Spleen (tissue), 7 donors: ENCODE measurements at regions not wholly inside any gene's neighbourhood (a gene's known extent, or its start where the extent isn't known, plus 50 kb on each side); places are given as distances from the start of the nearest gene placed in this dataset.

Experiments used
- POLR2A ChIP-seq, 3 donors: fragments of 450-650 bp; IDR thresholded peaks; one replicate each; pipeline ENCODE4 v1.5.1; 2017; ENCODE audit warnings: antibody characterized with exemption in 3 of 3, mild to moderate bottlenecking in 1 of 3
- POLR2AphosphoS5 ChIP-seq, 3 donors: sonication (generic); formaldehyde crosslinking; IDR thresholded peaks; one replicate each; pipeline ENCODE4 v1.5.1; 2017; ENCODE audit warnings: antibody characterized with exemption in 3 of 3
- TF ChIP-seq, protein P1 (sequence below), 11 experiments: fragments of 200-600 bp in 7 of 11; fragments of 450-650 bp in 4 of 11; sonication (generic) in 4 of 11; IDR thresholded peaks in 8 of 11; conservative IDR thresholded peaks in 3 of 11; 1 replicate in 7 of 11; 2 replicates in 4 of 11; pipeline versions ENCODE4 v1.4.0 to v1.8.0; 2016 to 2021; ENCODE audit warnings: antibody characterized with exemption in 11 of 11, inconsistent platforms in 4 of 11, mild to moderate bottlenecking in 1 of 11
- donor health status: DM: no; HTN: no; CAD: no; lungs with moderate emphysema.
- donor health status: DM: no; HTN: no; CAD: no.
- donor health status: DM: no; HTN: no; CAD: no.

GRCh38 chr2:62423883-62424458 lies 82.0 kb downstream of the TMEM17 start:
- TF ChIP-seq, protein P1, sequence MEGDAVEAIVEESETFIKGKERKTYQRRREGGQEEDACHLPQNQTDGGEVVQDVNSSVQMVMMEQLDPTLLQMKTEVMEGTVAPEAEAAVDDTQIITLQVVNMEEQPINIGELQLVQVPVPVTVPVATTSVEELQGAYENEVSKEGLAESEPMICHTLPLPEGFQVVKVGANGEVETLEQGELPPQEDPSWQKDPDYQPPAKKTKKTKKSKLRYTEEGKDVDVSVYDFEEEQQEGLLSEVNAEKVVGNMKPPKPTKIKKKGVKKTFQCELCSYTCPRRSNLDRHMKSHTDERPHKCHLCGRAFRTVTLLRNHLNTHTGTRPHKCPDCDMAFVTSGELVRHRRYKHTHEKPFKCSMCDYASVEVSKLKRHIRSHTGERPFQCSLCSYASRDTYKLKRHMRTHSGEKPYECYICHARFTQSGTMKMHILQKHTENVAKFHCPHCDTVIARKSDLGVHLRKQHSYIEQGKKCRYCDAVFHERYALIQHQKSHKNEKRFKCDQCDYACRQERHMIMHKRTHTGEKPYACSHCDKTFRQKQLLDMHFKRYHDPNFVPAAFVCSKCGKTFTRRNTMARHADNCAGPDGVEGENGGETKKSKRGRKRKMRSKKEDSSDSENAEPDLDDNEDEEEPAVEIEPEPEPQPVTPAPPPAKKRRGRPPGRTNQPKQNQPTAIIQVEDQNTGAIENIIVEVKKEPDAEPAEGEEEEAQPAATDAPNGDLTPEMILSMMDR (IDR thresholded peaks at IDR 0.05 in 8 of 11, conservative IDR thresholded peaks at IDR 0.05 in 3 of 11), result no peak
- TF ChIP-seq POLR2AphosphoS5 (IDR thresholded peaks at IDR 0.05) (no peak), POLR2A (IDR thresholded peaks at IDR 0.05) (no peak)
